CD4-positive, alpha-beta T cell treated with Interleukin-17A for 4 hours (primary cell): ENCODE measurements at regions not wholly inside any gene's neighbourhood (a gene's known extent, or its start where the extent isn't known, plus 50 kb on each side); places are given as distances from the start of the nearest gene placed in this dataset.
"Not testable (repeated sequence)": the region's sequence is repeated elsewhere in the genome, so short reads cannot be mapped to it uniquely, and the experiment has no call there.

Experiments
- DNase-seq: peaks from one replicate; pipeline ENCODE4 v3.0.0-alpha.2; 2020; ENCODE audit warnings: mixed read lengths

- DNase-seq, result no peak
Measured at GRCh38 chr14:38391334-38391733, 135.4 kb upstream of the CLEC14A start.

GRCh38 chr14:38389681-38390080 is 133.8 kb upstream of the CLEC14A start:
- no peak for DNase-seq

GRCh38 chr14:38387821-38388220 is 131.9 kb upstream of the CLEC14A start:
- DNase-seq, result no peak

- DNase-seq, result no peak
Measured at GRCh38 chr14:38385836-38386235, 129.9 kb upstream of the CLEC14A start.

GRCh38 chr14:38385343-38385742 is 129.4 kb upstream of the CLEC14A start:
- DNase-seq, result no peak

- DNase-seq, result no peak
Measured at GRCh38 chr14:38384741-38385140, 128.8 kb upstream of the CLEC14A start.

GRCh38 chr14:38367922-38368321 is 112.0 kb upstream of the CLEC14A start:
- no peak for DNase-seq

- no peak for DNase-seq
Measured at GRCh38 chr14:38366374-38366773, 110.5 kb upstream of the CLEC14A start.

- DNase-seq, result no peak
Measured at GRCh38 chr14:38363217-38363616, 107.3 kb upstream of the CLEC14A start.

GRCh38 chr14:38357557-38357956 is 101.7 kb upstream of the CLEC14A start:
- no peak for DNase-seq

GRCh38 chr14:38355473-38355872 is 99.6 kb upstream of the CLEC14A start:
- DNase-seq, result not testable (repeated sequence)

GRCh38 chr14:38350102-38350501 is 94.2 kb upstream of the CLEC14A start:
- no peak for DNase-seq

GRCh38 chr14:38342803-38343202 is 86.9 kb upstream of the CLEC14A start:
- no peak for DNase-seq

- DNase-seq, result no peak
Measured at GRCh38 chr14:38339696-38340095, 83.8 kb upstream of the CLEC14A start.

- DNase-seq, result no peak
Measured at GRCh38 chr14:38336298-38336697, 80.4 kb upstream of the CLEC14A start.

GRCh38 chr14:38330275-38330674 is 74.4 kb upstream of the CLEC14A start:
- no peak for DNase-seq

GRCh38 chr14:38329246-38329645 is 73.4 kb upstream of the CLEC14A start:
- DNase-seq, result no peak

GRCh38 chr14:38316922-38317321 is 61.0 kb upstream of the CLEC14A start:
- no peak for DNase-seq

GRCh38 chr14:38311655-38312054 is 55.8 kb upstream of the CLEC14A start:
- no peak for DNase-seq

- DNase-seq, result no peak
Measured at GRCh38 chr14:38310420-38310995, 54.6 kb upstream of the CLEC14A start.

GRCh38 chr14:38309522-38310277 is 53.8 kb upstream of the CLEC14A start:
- no peak for DNase-seq
